Spleen (tissue), 7 donors: ENCODE measurements at regions not wholly inside any gene's neighbourhood (a gene's known extent, or its start where the extent isn't known, plus 50 kb on each side); places are given as distances from the start of the nearest gene placed in this dataset.

Experiments used
- POLR2A ChIP-seq, 3 donors: fragments of 450-650 bp; IDR thresholded peaks; one replicate each; pipeline ENCODE4 v1.5.1; 2017; ENCODE audit warnings: antibody characterized with exemption in 3 of 3, mild to moderate bottlenecking in 1 of 3
- POLR2AphosphoS5 ChIP-seq, 3 donors: sonication (generic); formaldehyde crosslinking; IDR thresholded peaks; one replicate each; pipeline ENCODE4 v1.5.1; 2017; ENCODE audit warnings: antibody characterized with exemption in 3 of 3
- TF ChIP-seq, protein P1 (sequence below), 11 experiments: fragments of 200-600 bp in 7 of 11; fragments of 450-650 bp in 4 of 11; sonication (generic) in 4 of 11; IDR thresholded peaks in 8 of 11; conservative IDR thresholded peaks in 3 of 11; 1 replicate in 7 of 11; 2 replicates in 4 of 11; pipeline versions ENCODE4 v1.4.0 to v1.8.0; 2016 to 2021; ENCODE audit warnings: antibody characterized with exemption in 11 of 11, inconsistent platforms in 4 of 11, mild to moderate bottlenecking in 1 of 11
- donor health status: DM: no; HTN: no; CAD: no; lungs with moderate emphysema.
- donor health status: DM: no; HTN: no; CAD: no.
- donor health status: DM: no; HTN: no; CAD: no.

DNA sequence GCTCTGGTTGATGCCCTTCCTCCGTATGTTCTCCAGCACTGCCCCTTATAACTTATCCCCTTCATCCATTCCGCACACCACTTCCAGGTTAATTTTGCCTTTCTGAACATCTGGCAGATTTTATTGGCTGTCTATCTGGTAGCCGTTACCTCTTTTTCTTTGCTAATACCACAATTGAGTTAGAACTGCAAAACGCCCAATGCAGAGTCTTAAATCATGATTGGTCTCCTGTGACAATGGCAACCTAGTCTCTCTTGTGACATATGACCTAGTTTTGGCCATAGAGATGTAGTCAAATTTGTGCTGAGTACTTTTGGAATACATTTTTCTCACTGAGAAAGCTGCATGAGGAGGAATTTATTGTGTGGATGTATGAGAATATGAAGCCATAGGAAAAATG is 365.7 kb upstream of the PRR16 start:
- TF ChIP-seq POLR2A (IDR thresholded peaks at IDR 0.05) (no peak), POLR2AphosphoS5 (IDR thresholded peaks at IDR 0.05) (no peak)
- TF ChIP-seq, protein P1, sequence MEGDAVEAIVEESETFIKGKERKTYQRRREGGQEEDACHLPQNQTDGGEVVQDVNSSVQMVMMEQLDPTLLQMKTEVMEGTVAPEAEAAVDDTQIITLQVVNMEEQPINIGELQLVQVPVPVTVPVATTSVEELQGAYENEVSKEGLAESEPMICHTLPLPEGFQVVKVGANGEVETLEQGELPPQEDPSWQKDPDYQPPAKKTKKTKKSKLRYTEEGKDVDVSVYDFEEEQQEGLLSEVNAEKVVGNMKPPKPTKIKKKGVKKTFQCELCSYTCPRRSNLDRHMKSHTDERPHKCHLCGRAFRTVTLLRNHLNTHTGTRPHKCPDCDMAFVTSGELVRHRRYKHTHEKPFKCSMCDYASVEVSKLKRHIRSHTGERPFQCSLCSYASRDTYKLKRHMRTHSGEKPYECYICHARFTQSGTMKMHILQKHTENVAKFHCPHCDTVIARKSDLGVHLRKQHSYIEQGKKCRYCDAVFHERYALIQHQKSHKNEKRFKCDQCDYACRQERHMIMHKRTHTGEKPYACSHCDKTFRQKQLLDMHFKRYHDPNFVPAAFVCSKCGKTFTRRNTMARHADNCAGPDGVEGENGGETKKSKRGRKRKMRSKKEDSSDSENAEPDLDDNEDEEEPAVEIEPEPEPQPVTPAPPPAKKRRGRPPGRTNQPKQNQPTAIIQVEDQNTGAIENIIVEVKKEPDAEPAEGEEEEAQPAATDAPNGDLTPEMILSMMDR (IDR thresholded peaks at IDR 0.05 in 8 of 11, conservative IDR thresholded peaks at IDR 0.05 in 3 of 11), result no peak
